ENCODE measurements at regions not wholly inside any gene's neighbourhood (a gene's known extent, or its start where the extent isn't known, plus 50 kb on each side); places are given as distances from the start of the nearest gene placed in this dataset.

- TF ChIP-seq CTCF (IDR thresholded peaks at IDR 0.05; ENCODE audit: insufficient read depth, low read depth, low read length), result no peak
- no peak for TF ChIP-seq EZH2 (IDR thresholded peaks at IDR 0.05; ENCODE audit: insufficient read depth, low read length)
Measured at GRCh38 chr2:160751021-160751420, 257.4 kb upstream of the RBMS1 start.

Data from astrocyte (in vitro differentiated cells and primary cell).